H1 (cell line): ENCODE measurements at regions not wholly inside any gene's neighbourhood (a gene's known extent, or its start where the extent isn't known, plus 50 kb on each side); places are given as distances from the start of the nearest gene placed in this dataset.

Experiments
- CTCF ChIA-PET: fragments of 300-600 bp; sonication (Branson Sonifier 250); formaldehyde crosslinking; loops from one replicate; lab custom pipeline; 2021; ENCODE audit not compliant: partially characterized antibody; lab: Charles Lee
- POLR2A ChIA-PET: fragments of 300-600 bp; sonication (Branson Sonifier 250); formaldehyde crosslinking; loops from one replicate; lab custom pipeline; 2021; ENCODE audit warnings: inconsistent platforms; ENCODE audit not compliant: partially characterized antibody; lab: Charles Lee
- DNase-seq, 2 experiments: peaks; one replicate each; pipeline versions ENCODE4 v3.0.0 to v3.0.0-alpha.2; 2010 to 2022; ENCODE audit warnings: low spot score in 2 of 2, low read depth in 1 of 2, mixed read lengths in 1 of 2
- FAIRE-seq: peaks from 2 replicates; lab custom pipeline; 2011; peaks lifted over from hg19 to GRCh38; lab: Jason Lieb, UNC
- H2AFZ ChIP-seq: 2 replicates; pipeline ENCODE4 v1.8.1; 2012; ENCODE audit warnings: low read length, inconsistent platforms
- H2AK5ac ChIP-seq: 2 replicates; pipeline ENCODE4 v1.6.1; 2013; ENCODE audit warnings: low read depth, low read length
- H2BK120ac ChIP-seq: replicated peaks from 2 replicates; pipeline ENCODE3; 2013; ENCODE audit warnings: low read depth, low read length, inconsistent platforms
- H2BK12ac ChIP-seq: 2 replicates; pipeline ENCODE4 v1.6.1; 2013; ENCODE audit warnings: low read depth, low read length
- H2BK15ac ChIP-seq: 2 replicates; pipeline ENCODE4 v1.6.1; 2013; ENCODE audit warnings: low read length
- H2BK20ac ChIP-seq: 2 replicates; pipeline ENCODE4 v1.6.1; 2013; ENCODE audit warnings: low read length
- H2BK5ac ChIP-seq: 2 replicates; pipeline ENCODE4 v1.6.1; 2013; ENCODE audit warnings: low read depth, low read length
- H3K14ac ChIP-seq: 2 replicates; pipeline ENCODE4 v1.6.1; 2013; ENCODE audit warnings: inconsistent platforms; ENCODE audit not compliant: insufficient read length
- H3K18ac ChIP-seq: 2 replicates; pipeline ENCODE4 v1.6.1; 2013; ENCODE audit warnings: low read length; ENCODE audit errors: extremely low read depth
- H3K23ac ChIP-seq: 2 replicates; pipeline ENCODE4 v1.6.1; 2013; ENCODE audit warnings: inconsistent platforms; ENCODE audit not compliant: insufficient read length
- H3K23me2 ChIP-seq: 2 replicates; pipeline ENCODE4 v1.6.1; 2013; ENCODE audit warnings: low read depth, low read length
- H3K27ac ChIP-seq: 2 replicates; pipeline ENCODE4 v1.6.1; 2011; ENCODE audit warnings: low read depth, low read length, inconsistent platforms
- H3K27me3 ChIP-seq, 4 experiments: replicated peaks in 1 of 4; 1 replicate in 1 of 4; 2 replicates in 3 of 4; pipeline versions ENCODE4 v1.6.1 to v1.8.1; 2011 to 2013; ENCODE audit warnings: low read length in 3 of 4, mild to moderate bottlenecking in 3 of 4, inconsistent platforms in 2 of 4, mixed read lengths in 2 of 4, moderate library complexity in 1 of 4; ENCODE audit not compliant: control insufficient read depth in 3 of 4, insufficient read depth in 3 of 4; ENCODE audit errors: extremely low read depth in 1 of 4
- H3K36me3 ChIP-seq, 4 experiments: 2 replicates each; pipeline versions ENCODE4 v1.6.1 to v1.8.1; 2011 to 2013; ENCODE audit warnings: mild to moderate bottlenecking in 4 of 4, low read length in 3 of 4, moderate library complexity in 2 of 4, control low read depth in 1 of 4, inconsistent platforms in 1 of 4; ENCODE audit not compliant: insufficient read depth in 4 of 4, control insufficient read depth in 2 of 4
- H3K4ac ChIP-seq: replicated peaks from 2 replicates; pipeline ENCODE3; 2013; ENCODE audit warnings: low read length, low read depth, mixed read lengths, inconsistent platforms; ENCODE audit not compliant: insufficient read length
- H3K4me1 ChIP-seq, 4 experiments: replicated peaks in 1 of 4; 1 replicate in 1 of 4; 2 replicates in 3 of 4; pipeline versions ENCODE4 v1.6.1 to v1.8.1; 2011 to 2013; ENCODE audit warnings: low read length in 3 of 4, inconsistent platforms in 2 of 4, mixed read lengths in 1 of 4; ENCODE audit not compliant: insufficient read depth in 4 of 4, control insufficient read depth in 3 of 4
- H3K4me2 ChIP-seq, 2 experiments: 2 replicates each; pipeline versions ENCODE4 v1.6.1 to v1.8.1; 2011 to 2013; ENCODE audit warnings: low read depth in 2 of 2, low read length in 2 of 2, control low read depth in 1 of 2, inconsistent platforms in 1 of 2, mild to moderate bottlenecking in 1 of 2; ENCODE audit not compliant: insufficient read depth in 1 of 2
- H3K4me3 ChIP-seq, 4 experiments: fragments of 200-600, 300-600 bp in 1 of 4; sonication (generic), shearing (Covaris generic), sonication (Bioruptor Twin) in 1 of 4; 2 replicates each; pipeline versions ENCODE4 v1.5.1 to v1.8.1; 2011 to 2016; ENCODE audit warnings: low read length in 4 of 4, low read depth in 3 of 4, control low read depth in 2 of 4, inconsistent platforms in 2 of 4, mild to moderate bottlenecking in 2 of 4, mixed read lengths in 1 of 4, moderate library complexity in 1 of 4; ENCODE audit not compliant: insufficient read depth in 2 of 4; ENCODE audit errors: extremely low read depth in 1 of 4
- H3K56ac ChIP-seq: replicated peaks from 2 replicates; pipeline ENCODE3; 2013; ENCODE audit warnings: low read depth, mild to moderate bottlenecking, mixed read lengths, low read length, inconsistent platforms; ENCODE audit not compliant: insufficient read length
- H3K79me1 ChIP-seq: 2 replicates; pipeline ENCODE4 v1.6.1; 2013; ENCODE audit warnings: low read depth, low read length, control low read depth
- H3K79me2 ChIP-seq, 2 experiments: 2 replicates each; pipeline versions ENCODE4 v1.6.1 to v1.8.1; 2012 to 2013; ENCODE audit warnings: low read length in 2 of 2, mild to moderate bottlenecking in 2 of 2, inconsistent platforms in 1 of 2; ENCODE audit not compliant: insufficient read depth in 2 of 2, control insufficient read depth in 1 of 2
- H3K9ac ChIP-seq, 4 experiments: replicated peaks in 1 of 4; 1 replicate in 1 of 4; 2 replicates in 3 of 4; pipeline versions ENCODE4 v1.6.1 to v1.8.1; 2011 to 2013; ENCODE audit warnings: low read depth in 3 of 4, low read length in 3 of 4, control low read depth in 2 of 4, mild to moderate bottlenecking in 2 of 4, moderate library complexity in 2 of 4, inconsistent platforms in 1 of 4; ENCODE audit errors: extremely low read depth in 1 of 4
- H3K9me3 ChIP-seq, 2 experiments: 2 replicates each; pipeline versions ENCODE4 v1.6.1 to v1.8.1; 2012 to 2013; ENCODE audit warnings: mild to moderate bottlenecking in 2 of 2, moderate library complexity in 2 of 2, control low read depth in 1 of 2, inconsistent platforms in 1 of 2, low read depth in 1 of 2, low read length in 1 of 2, mixed read lengths in 1 of 2; ENCODE audit not compliant: insufficient read depth in 2 of 2
- H4K20me1 ChIP-seq, 2 experiments: replicated peaks in 1 of 2; 2 replicates each; pipeline versions ENCODE3 to v1.8.1; 2011 to 2013; ENCODE audit warnings: inconsistent platforms in 2 of 2, low read length in 2 of 2, mild to moderate bottlenecking in 1 of 2; ENCODE audit not compliant: insufficient read depth in 2 of 2, control insufficient read depth in 1 of 2
- H4K5ac ChIP-seq: 2 replicates; pipeline ENCODE4 v1.6.1; 2013; ENCODE audit warnings: low read length, low read depth, mixed read lengths, inconsistent platforms; ENCODE audit not compliant: insufficient read length
- H4K8ac ChIP-seq: 2 replicates; pipeline ENCODE4 v1.8.0; 2013; ENCODE audit warnings: mild to moderate bottlenecking, moderate library complexity, low read length, inconsistent platforms; ENCODE audit not compliant: insufficient read depth; ENCODE audit errors: extremely low read depth
- H4K91ac ChIP-seq: replicated peaks from 2 replicates; pipeline ENCODE3; 2013; ENCODE audit warnings: low read length, mixed read lengths, inconsistent platforms; ENCODE audit not compliant: insufficient read length
- NRF1 ChIP-seq: IDR thresholded peaks from 2 replicates; pipeline ENCODE4 v1.6.1; 2011; ENCODE audit warnings: mild to moderate bottlenecking, low read depth, low read length, improper control_type of control experiment
- RNF2 ChIP-seq: fragments of 200-900, 300-1000 bp; sonication (generic); IDR thresholded peaks from 2 replicates; pipeline ENCODE4 v1.7.1; 2016; ENCODE audit warnings: borderline replicate concordance, low read depth, mild to moderate bottlenecking, antibody characterized with exemption, low read length; ENCODE audit not compliant: poor library complexity, severe bottlenecking; ENCODE audit errors: missing control alignments
- WGBS, 2 experiments: shearing (Covaris generic) in 1 of 2; methylation state at CpG; one replicate each; pipeline versions ENCODE4 v1.1.6 to v1.1.7; 2013 to 2015; ENCODE audit warnings: low lambda C conversion rate in 2 of 2, mixed read lengths in 2 of 2, inconsistent platforms in 1 of 2, low coverage in 1 of 2, missing lambda C conversion rate in 1 of 2; ENCODE audit not compliant: insufficient replicate concordance in 2 of 2, insufficient coverage in 1 of 2, insufficient read length in 1 of 2; ENCODE audit errors: extremely low coverage in 1 of 2, missing lambda C conversion rate in 1 of 2; 5-methylcytosine and 5-hydroxymethylcytosine counted together

- Histone ChIP-seq H3K4me2 (no peak overlapping the region), H2BK15ac (no peak overlapping the region), H3K9ac (no peak overlapping the region), H3K56ac (no peak overlapping the region), H2BK5ac (no peak overlapping the region), H2BK20ac (no peak overlapping the region), H3K4ac (no peak overlapping the region), H2AFZ (no peak overlapping the region), H3K4me3 (no peak overlapping the region), H3K18ac (no peak overlapping the region), H4K20me1 (no peaks in the 10 kb centered on the region), H2BK120ac (no peak overlapping the region), H4K5ac (no peak overlapping the region), H2BK12ac (no peak overlapping the region), H3K23me2 (no peaks in the 10 kb centered on the region), H4K91ac (no peak overlapping the region), H3K79me2 (no peaks in the 10 kb centered on the region), H4K8ac (no peak overlapping the region), H3K79me1 (no peaks in the 10 kb centered on the region), H3K27me3 (no peaks in the 10 kb centered on the region; a peak in 1 of 7 replicates), H3K4me1 (no peaks in the 10 kb centered on the region), H3K14ac (no peak overlapping the region), H3K27ac (no peak overlapping the region), H3K23ac (no peak overlapping the region), H3K9me3 (peaks cover 61 to 89% of the 10 kb centered on the region in 2 experiments), H3K36me3 (no peaks in the 10 kb centered on the region; a peak in 1 of 8 replicates), H2AK5ac (no peak overlapping the region)
- FAIRE-seq (no peak), DNase-seq (no peak)
- 79% methylated on average over 11 of the region's 11 CpGs; no CpG with 5 or more reads in 1 of the 2 experiments for WGBS, 2 experiments
- POLR2A ChIA-PET: no interaction called here
- CTCF ChIA-PET: no interaction called here
- TF ChIP-seq RNF2 (no peak), NRF1 (no peak)
These were observed 1160.6 kb downstream of the TBC1D22A start for GRCh38 chr22:47923011-47923427.
